OCI-LY7 (cell line): ENCODE measurements at regions not wholly inside any gene's neighbourhood (a gene's known extent, or its start where the extent isn't known, plus 50 kb on each side); places are given as distances from the start of the nearest gene placed in this dataset.

Experiments used
- EZH2phosphoT487 ChIP-seq: fragments of 200-600 bp; sonication (generic); IDR thresholded peaks from 2 replicates; pipeline ENCODE4 v1.6.1; 2018; ENCODE audit warnings: low read depth, borderline replicate concordance, mild to moderate bottlenecking, mixed run types, antibody characterized with exemption, low read length, moderate library complexity, mixed read lengths
- TF ChIP-seq, protein P1 (sequence below): fragments of 200-600 bp; sonication (generic); conservative IDR thresholded peaks from 2 replicates; pipeline ENCODE4 v1.5.1; 2014; ENCODE audit warnings: mild to moderate bottlenecking, antibody characterized with exemption, low read length, moderate library complexity, mixed read lengths

DNA sequence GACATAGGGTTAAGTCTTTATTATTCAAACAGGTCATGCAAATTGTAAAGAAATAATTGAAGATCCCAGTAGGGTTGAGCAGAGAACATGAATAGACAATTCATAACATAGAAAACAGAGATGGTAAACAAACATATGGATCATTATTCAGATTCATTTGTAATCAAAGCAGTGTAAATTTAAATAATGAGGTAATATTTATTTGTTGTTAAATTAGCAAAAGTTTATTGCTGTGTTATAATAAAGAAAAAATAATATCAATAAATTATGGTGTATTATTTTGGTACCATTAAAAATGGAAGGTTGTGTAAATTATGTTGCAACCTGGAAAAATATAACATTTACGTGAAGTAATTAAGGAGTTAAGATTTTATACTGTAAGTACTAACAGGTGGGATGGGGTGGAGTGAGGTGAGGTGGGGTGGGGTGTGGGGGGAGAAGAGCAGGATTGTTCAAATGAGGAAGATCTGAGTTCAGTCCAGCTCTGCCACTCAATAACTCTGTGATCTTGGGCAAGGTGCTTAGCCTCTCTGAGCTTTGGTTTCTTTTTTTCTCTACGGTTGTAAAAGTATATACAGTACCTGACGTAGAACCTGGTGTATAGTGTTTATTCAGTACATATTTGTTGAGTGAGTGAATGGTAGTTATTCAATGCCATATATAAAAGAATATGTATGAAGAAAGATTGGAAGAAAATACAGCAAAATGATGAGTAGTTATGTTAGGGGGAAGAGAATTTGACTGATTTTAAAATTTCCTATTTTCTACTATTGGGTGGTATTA is 140.3 kb upstream of the KIF26B start:
- TF ChIP-seq, protein P1, sequence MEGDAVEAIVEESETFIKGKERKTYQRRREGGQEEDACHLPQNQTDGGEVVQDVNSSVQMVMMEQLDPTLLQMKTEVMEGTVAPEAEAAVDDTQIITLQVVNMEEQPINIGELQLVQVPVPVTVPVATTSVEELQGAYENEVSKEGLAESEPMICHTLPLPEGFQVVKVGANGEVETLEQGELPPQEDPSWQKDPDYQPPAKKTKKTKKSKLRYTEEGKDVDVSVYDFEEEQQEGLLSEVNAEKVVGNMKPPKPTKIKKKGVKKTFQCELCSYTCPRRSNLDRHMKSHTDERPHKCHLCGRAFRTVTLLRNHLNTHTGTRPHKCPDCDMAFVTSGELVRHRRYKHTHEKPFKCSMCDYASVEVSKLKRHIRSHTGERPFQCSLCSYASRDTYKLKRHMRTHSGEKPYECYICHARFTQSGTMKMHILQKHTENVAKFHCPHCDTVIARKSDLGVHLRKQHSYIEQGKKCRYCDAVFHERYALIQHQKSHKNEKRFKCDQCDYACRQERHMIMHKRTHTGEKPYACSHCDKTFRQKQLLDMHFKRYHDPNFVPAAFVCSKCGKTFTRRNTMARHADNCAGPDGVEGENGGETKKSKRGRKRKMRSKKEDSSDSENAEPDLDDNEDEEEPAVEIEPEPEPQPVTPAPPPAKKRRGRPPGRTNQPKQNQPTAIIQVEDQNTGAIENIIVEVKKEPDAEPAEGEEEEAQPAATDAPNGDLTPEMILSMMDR, result no peak
- TF ChIP-seq EZH2phosphoT487, result no peak
